Neural progenitor cell (in vitro differentiated cells): ENCODE measurements at regions not wholly inside any gene's neighbourhood (a gene's known extent, or its start where the extent isn't known, plus 50 kb on each side); places are given as distances from the start of the nearest gene placed in this dataset.

ENCODE experiments used
- DNase-seq: peaks from one replicate; pipeline ENCODE4 v3.0.0-alpha.2; 2016; ENCODE audit warnings: low spot score
- H2AFZ ChIP-seq: fragments of 200-600 bp; sonication (generic); replicated peaks from 2 replicates; pipeline ENCODE4 v1.6.1; 2016; ENCODE audit warnings: antibody characterized with exemption
- H3F3A ChIP-seq: fragments of 200-600 bp; sonication (generic); 2 replicates; pipeline ENCODE4 v1.6.1; 2016; ENCODE audit warnings: antibody characterized with exemption, low read depth
- H3K27ac ChIP-seq: fragments of 200-600 bp; sonication (generic); 2 replicates; pipeline ENCODE4 v1.5.1; 2016; ENCODE audit warnings: mild to moderate bottlenecking
- H3K27me3 ChIP-seq: fragments of 200-600 bp; sonication (generic); 2 replicates; pipeline ENCODE4 v1.6.1; 2016; ENCODE audit warnings: mild to moderate bottlenecking, moderate library complexity
- H3K36me3 ChIP-seq: fragments of 200-600 bp; sonication (generic); 2 replicates; pipeline ENCODE4 v1.5.1; 2016
- H3K4me1 ChIP-seq: fragments of 200-600 bp; sonication (generic); 2 replicates; pipeline ENCODE4 v1.6.1; 2016; ENCODE audit warnings: mixed run types
- H3K4me2 ChIP-seq: fragments of 200-600 bp; sonication (generic); 2 replicates; pipeline ENCODE4 v1.6.1; 2016
- H3K4me3 ChIP-seq: fragments of 200-600 bp; sonication (generic); 2 replicates; pipeline ENCODE4 v1.5.1; 2016
- H3K79me2 ChIP-seq: fragments of 200-600 bp; sonication (generic); 2 replicates; pipeline ENCODE4 v1.6.1; 2016; ENCODE audit warnings: low read depth
- H3K9ac ChIP-seq: fragments of 200-600 bp; sonication (generic); 2 replicates; pipeline ENCODE4 v1.6.1; 2016
- H3K9me3 ChIP-seq: fragments of 200-600 bp; sonication (generic); 2 replicates; pipeline ENCODE4 v1.5.1; 2016; ENCODE audit warnings: low read depth
- H4K20me1 ChIP-seq: fragments of 200-600 bp; sonication (generic); 2 replicates; pipeline ENCODE4 v1.6.1; 2016; ENCODE audit warnings: low read depth
- H3K27ac Mint-ChIP-seq: 3 replicates; pipeline ENCODE4 v1.8.0; 2021; ENCODE audit warnings: mixed read lengths
- H3K27me3 Mint-ChIP-seq: 2 replicates; pipeline ENCODE4 v1.8.0; 2022; ENCODE audit warnings: low read depth, mild to moderate bottlenecking, inconsistent platforms, moderate library complexity, mixed read lengths; ENCODE audit not compliant: insufficient read depth
- H3K36me3 Mint-ChIP-seq: 3 replicates; pipeline ENCODE4 v1.8.0; 2021; ENCODE audit warnings: mixed read lengths
- H3K4me1 Mint-ChIP-seq: 3 replicates; pipeline ENCODE4 v1.8.0; 2021; ENCODE audit warnings: mixed read lengths
- H3K4me3 Mint-ChIP-seq: 3 replicates; pipeline ENCODE4 v1.8.0; 2021; ENCODE audit warnings: mild to moderate bottlenecking, moderate library complexity, mixed read lengths
- H3K9me3 Mint-ChIP-seq: 3 replicates; pipeline ENCODE4 v1.8.0; 2020; ENCODE audit warnings: mixed read lengths
- EZH2 ChIP-seq: fragments of 200-600 bp; sonication (generic); IDR thresholded peaks from 2 replicates; pipeline ENCODE4 v1.6.1; 2017; ENCODE audit warnings: antibody characterized with exemption, mild to moderate bottlenecking, moderate library complexity
- EZH2phosphoT487 ChIP-seq: fragments of 200-600 bp; sonication (generic); IDR thresholded peaks from 2 replicates; pipeline ENCODE4 v1.6.1; 2017; ENCODE audit warnings: antibody characterized with exemption
- TF ChIP-seq, protein P1 (sequence below): fragments of 200-600 bp; sonication (generic); IDR thresholded peaks from 2 replicates; pipeline ENCODE4 v1.5.1; 2017; ENCODE audit warnings: antibody characterized with exemption, mild to moderate bottlenecking

DNA sequence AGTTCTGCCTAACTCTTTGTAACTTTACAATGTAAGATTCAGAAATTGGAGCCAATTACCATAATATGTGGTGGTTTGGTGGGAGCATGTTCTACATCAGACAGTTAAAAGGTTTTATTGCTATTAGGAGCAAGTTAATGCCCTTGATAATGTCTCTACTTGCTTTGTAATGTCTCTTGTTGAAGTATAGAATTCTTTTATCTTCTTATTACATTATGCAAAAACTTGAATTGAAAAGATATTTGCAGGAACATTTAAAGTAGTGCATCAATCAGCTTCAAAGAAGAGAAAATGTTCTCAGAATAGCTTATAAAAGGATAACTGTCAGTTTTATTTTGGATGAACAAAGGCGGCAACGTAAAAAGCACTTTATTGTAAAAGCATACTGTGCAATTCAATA lies 77.8 kb downstream of the RWDD3 start:
- Histone ChIP-seq H2AFZ (peak overlapping the region; percentile 71), H3K36me3 (no peaks in the 10 kb centered on the region), H3K27me3 (no peaks in the 10 kb centered on the region), H3K4me2 (no peak overlapping the region), H3K4me1 (peaks cover 11% of the 10 kb centered on the region), H3F3A (no peaks in the 10 kb centered on the region), H3K9ac (no peak overlapping the region), H4K20me1 (no peaks in the 10 kb centered on the region), H3K4me3 (no peak overlapping the region), H3K79me2 (no peaks in the 10 kb centered on the region), H3K27ac (no peak overlapping the region), H3K9me3 (no peaks in the 10 kb centered on the region)
- Mint-ChIP-seq H3K9me3 (no peaks in the 10 kb centered on the region), H3K27ac (no peak overlapping the region), H3K27me3 (peaks cover 5% of the 10 kb centered on the region), H3K36me3 (no peaks in the 10 kb centered on the region), H3K4me1 (peaks cover 10% of the 10 kb centered on the region), H3K4me3 (no peak overlapping the region)
- TF ChIP-seq EZH2phosphoT487 (no peak), EZH2 (no peak)
- TF ChIP-seq, protein P1, sequence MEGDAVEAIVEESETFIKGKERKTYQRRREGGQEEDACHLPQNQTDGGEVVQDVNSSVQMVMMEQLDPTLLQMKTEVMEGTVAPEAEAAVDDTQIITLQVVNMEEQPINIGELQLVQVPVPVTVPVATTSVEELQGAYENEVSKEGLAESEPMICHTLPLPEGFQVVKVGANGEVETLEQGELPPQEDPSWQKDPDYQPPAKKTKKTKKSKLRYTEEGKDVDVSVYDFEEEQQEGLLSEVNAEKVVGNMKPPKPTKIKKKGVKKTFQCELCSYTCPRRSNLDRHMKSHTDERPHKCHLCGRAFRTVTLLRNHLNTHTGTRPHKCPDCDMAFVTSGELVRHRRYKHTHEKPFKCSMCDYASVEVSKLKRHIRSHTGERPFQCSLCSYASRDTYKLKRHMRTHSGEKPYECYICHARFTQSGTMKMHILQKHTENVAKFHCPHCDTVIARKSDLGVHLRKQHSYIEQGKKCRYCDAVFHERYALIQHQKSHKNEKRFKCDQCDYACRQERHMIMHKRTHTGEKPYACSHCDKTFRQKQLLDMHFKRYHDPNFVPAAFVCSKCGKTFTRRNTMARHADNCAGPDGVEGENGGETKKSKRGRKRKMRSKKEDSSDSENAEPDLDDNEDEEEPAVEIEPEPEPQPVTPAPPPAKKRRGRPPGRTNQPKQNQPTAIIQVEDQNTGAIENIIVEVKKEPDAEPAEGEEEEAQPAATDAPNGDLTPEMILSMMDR, result no peak
- DNase-seq, result no peak

DNA sequence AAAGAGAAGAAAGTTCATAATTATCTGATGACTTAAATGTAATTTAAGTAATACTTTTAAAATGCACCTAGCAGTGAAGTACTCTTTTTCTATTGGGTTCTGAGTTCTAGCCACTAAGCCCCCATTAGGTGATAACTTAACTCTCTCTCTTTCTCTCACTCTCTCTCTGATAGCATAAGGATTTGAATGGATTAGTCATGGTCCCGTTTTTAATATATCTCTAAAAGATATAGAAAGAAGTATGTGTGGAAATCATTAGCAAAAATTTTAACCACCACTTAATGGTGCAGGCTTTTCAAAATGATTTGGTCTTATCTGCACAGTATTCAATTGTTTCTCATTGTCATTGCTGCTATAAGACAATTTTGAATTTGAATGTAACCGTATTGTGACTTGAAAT lies 78.2 kb downstream of the RWDD3 start:
- Histone ChIP-seq H4K20me1 (no peaks in the 10 kb centered on the region), H3K79me2 (no peaks in the 10 kb centered on the region), H3K4me1 (peaks cover 11% of the 10 kb centered on the region), H3K36me3 (no peaks in the 10 kb centered on the region), H3K4me3 (no peak overlapping the region), H3K27me3 (no peaks in the 10 kb centered on the region), H3K4me2 (no peak overlapping the region), H3K9me3 (no peaks in the 10 kb centered on the region), H3K9ac (no peak overlapping the region), H3K27ac (no peak overlapping the region), H2AFZ (no peak overlapping the region), H3F3A (no peaks in the 10 kb centered on the region)
- Mint-ChIP-seq H3K27ac (no peak overlapping the region), H3K36me3 (no peaks in the 10 kb centered on the region), H3K4me1 (peaks cover 10% of the 10 kb centered on the region), H3K9me3 (no peaks in the 10 kb centered on the region), H3K27me3 (peaks cover 5% of the 10 kb centered on the region), H3K4me3 (no peak overlapping the region)
- DNase-seq, result no peak
- no peak for TF ChIP-seq EZH2
- no peak for TF ChIP-seq EZH2phosphoT487
- TF ChIP-seq, protein P1, result no peak

DNA sequence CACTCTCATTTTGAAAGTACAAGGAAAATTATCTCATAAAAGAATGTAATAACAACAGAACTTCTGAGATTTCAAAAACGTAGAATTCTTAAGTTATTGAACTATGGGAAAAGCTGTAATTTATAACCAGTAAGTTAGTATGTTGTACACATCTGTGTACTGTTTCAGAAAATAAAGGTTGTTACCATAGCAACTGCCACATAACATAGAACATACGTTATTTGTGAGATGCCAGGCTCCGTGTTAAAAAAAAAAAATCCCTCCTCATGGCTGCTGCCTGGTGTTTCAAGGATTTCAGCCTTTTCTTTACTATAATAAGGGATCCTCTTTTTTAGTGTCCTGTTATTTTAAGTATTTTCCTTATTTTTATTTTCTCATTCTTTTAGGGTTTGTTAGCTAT lies 79.5 kb downstream of the RWDD3 start:
- no peaks in the 10 kb centered on the region for H3K36me3 ChIP-seq
- no peaks in the 10 kb centered on the region for H3K9me3 Mint-ChIP-seq
- H3K9me3 ChIP-seq, result no peaks in the 10 kb centered on the region
- no peaks in the 10 kb centered on the region for H4K20me1 ChIP-seq
- peaks cover 7% of the 10 kb centered on the region for H3K4me1 ChIP-seq
- no peak overlapping the region for H3K4me2 ChIP-seq
- H3K27me3 ChIP-seq, result no peaks in the 10 kb centered on the region
- H3K27ac ChIP-seq, result no peak overlapping the region
- H3K4me3 ChIP-seq, result no peak overlapping the region
- DNase-seq, result no peak
- H3K4me3 Mint-ChIP-seq, result no peak overlapping the region
- peaks cover 5% of the 10 kb centered on the region for H3K27me3 Mint-ChIP-seq
- no peak overlapping the region for H3K9ac ChIP-seq
- TF ChIP-seq, protein P1, result no peak
- TF ChIP-seq EZH2phosphoT487 (no peak), EZH2 (no peak)
- no peaks in the 10 kb centered on the region for H3F3A ChIP-seq
- no peaks in the 10 kb centered on the region for H3K36me3 Mint-ChIP-seq
- no peak overlapping the region for H2AFZ ChIP-seq
- no peaks in the 10 kb centered on the region for H3K79me2 ChIP-seq
- peaks cover 8% of the 10 kb centered on the region for H3K4me1 Mint-ChIP-seq
- H3K27ac Mint-ChIP-seq, result no peak overlapping the region

DNA sequence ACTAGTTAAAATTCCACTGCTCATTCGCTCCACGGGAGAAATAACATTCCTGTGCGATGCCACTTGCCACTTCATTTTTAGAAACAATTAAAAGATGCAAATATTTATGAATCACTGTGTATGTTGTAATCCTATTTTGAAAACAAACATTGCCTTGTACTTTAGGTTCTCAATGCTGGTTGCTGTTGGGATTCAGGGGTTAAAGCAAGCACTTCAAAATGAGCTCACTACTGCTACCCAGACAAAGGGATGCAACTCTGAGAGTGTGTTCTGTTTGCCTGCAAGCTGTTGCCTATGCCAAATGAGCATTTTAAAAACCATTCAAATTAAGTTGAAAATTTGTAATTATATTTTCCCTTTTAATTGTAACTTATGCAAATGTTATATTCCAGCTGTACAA lies 87.5 kb downstream of the RWDD3 start:
- Histone ChIP-seq H3K4me3 (no peak overlapping the region), H3K4me2 (no peak overlapping the region)
- no peak overlapping the region for H3K27ac Mint-ChIP-seq

More for the DNA sequence above, 87.5 kb downstream of the RWDD3 start:
- no peak for TF ChIP-seq EZH2phosphoT487
- TF ChIP-seq, protein P1, result no peak
- no peak for TF ChIP-seq EZH2
- no peaks in the 10 kb centered on the region for H3K79me2 ChIP-seq
- no peaks in the 10 kb centered on the region for H4K20me1 ChIP-seq
- DNase-seq, result no peak
- peaks cover 16% of the 10 kb centered on the region for H3K4me1 ChIP-seq
- peak overlapping the region; percentile 76 for H2AFZ ChIP-seq
- Mint-ChIP-seq H3K4me3 (no peak overlapping the region), H3K36me3 (no peaks in the 10 kb centered on the region), H3K9me3 (no peaks in the 10 kb centered on the region), H3K27me3 (peaks cover 2% of the 10 kb centered on the region), H3K4me1 (peaks cover 13% of the 10 kb centered on the region)
- no peak overlapping the region for H3K27ac ChIP-seq
- H3K27me3 ChIP-seq, result no peaks in the 10 kb centered on the region
- H3K9ac ChIP-seq, result no peak overlapping the region
- no peaks in the 10 kb centered on the region for H3K36me3 ChIP-seq
- no peaks in the 10 kb centered on the region for H3K9me3 ChIP-seq
- H3F3A ChIP-seq, result no peaks in the 10 kb centered on the region
